Common myeloid progenitor, CD34-positive (primary cell): ENCODE measurements at regions not wholly inside any gene's neighbourhood (a gene's known extent, or its start where the extent isn't known, plus 50 kb on each side); places are given as distances from the start of the nearest gene placed in this dataset.

Experiments
- CTCF ChIA-PET: fragments of 350-600 bp; sonication (Branson Sonifier 250); formaldehyde crosslinking; loops from one replicate; lab custom pipeline; 2021; ENCODE audit warnings: antibody characterized with exemption; lab: Charles Lee
- POLR2A ChIA-PET: fragments of 350-600 bp; sonication (Branson Sonifier 250); formaldehyde crosslinking; loops from one replicate; lab custom pipeline; 2021; ENCODE audit warnings: antibody characterized with exemption; lab: Charles Lee
- DNase-seq, 3 donors: peaks; one replicate each; pipeline versions ENCODE4 v3.0.0 to v3.0.0-alpha.2; 2013
- H3K27ac ChIP-seq, 2 experiments: 1 replicate in 1 of 2; 2 replicates in 1 of 2; pipeline ENCODE4 v1.7.0; 2013; ENCODE audit warnings: inconsistent platforms in 2 of 2, low read length in 2 of 2, mild to moderate bottlenecking in 2 of 2, low read depth in 1 of 2, moderate library complexity in 1 of 2; ENCODE audit not compliant: severe bottlenecking in 2 of 2, insufficient read depth in 1 of 2, poor library complexity in 1 of 2
- H3K27me3 ChIP-seq, 5 experiments: replicated peaks in 2 of 5; 1 replicate in 3 of 5; 2 replicates in 2 of 5; pipeline versions ENCODE4 v1.6.1 to v1.7.0; 2013; ENCODE audit warnings: low read length in 4 of 5, mild to moderate bottlenecking in 2 of 5, moderate library complexity in 2 of 5, inconsistent platforms in 1 of 5; ENCODE audit not compliant: insufficient read depth in 5 of 5, control insufficient read depth in 4 of 5
- H3K36me3 ChIP-seq, 4 experiments: 1 replicate in 2 of 4; 2 replicates in 2 of 4; pipeline versions ENCODE4 v1.6.1 to v1.7.0; 2013; ENCODE audit warnings: low read length in 3 of 4, control low read depth in 1 of 4, mild to moderate bottlenecking in 1 of 4; ENCODE audit not compliant: control insufficient read depth in 4 of 4, insufficient read depth in 4 of 4
- H3K4me1 ChIP-seq, 4 experiments: 1 replicate in 3 of 4; 2 replicates in 1 of 4; pipeline versions ENCODE4 v1.6.1 to v1.7.1; 2013; ENCODE audit warnings: low read length in 3 of 4, mild to moderate bottlenecking in 3 of 4, control low read depth in 1 of 4, inconsistent platforms in 1 of 4, moderate library complexity in 1 of 4; ENCODE audit not compliant: control insufficient read depth in 4 of 4, insufficient read depth in 4 of 4; ENCODE audit errors: control extremely low read depth in 1 of 4
- H3K4me3 ChIP-seq, 7 experiments: 1 replicate in 4 of 7; 2 replicates in 3 of 7; pipeline versions ENCODE4 v1.5.1 to v1.7.0; 2013; ENCODE audit warnings: mild to moderate bottlenecking in 7 of 7, low read length in 6 of 7, moderate library complexity in 6 of 7, inconsistent platforms in 2 of 7, low read depth in 2 of 7, control low read depth in 1 of 7; ENCODE audit not compliant: insufficient read depth in 4 of 7, control insufficient read depth in 1 of 7; ENCODE audit errors: extremely low read depth in 1 of 7
- H3K9me3 ChIP-seq, 5 experiments: 1 replicate in 4 of 5; 2 replicates in 1 of 5; pipeline versions ENCODE4 v1.6.1 to v1.7.1; 2013; ENCODE audit warnings: low read length in 4 of 5, mild to moderate bottlenecking in 2 of 5, inconsistent platforms in 1 of 5, low read depth in 1 of 5, moderate library complexity in 1 of 5; ENCODE audit not compliant: control insufficient read depth in 4 of 5, insufficient read depth in 2 of 5; ENCODE audit errors: control extremely low read depth in 1 of 5
- WGBS: methylation state at CpG from one replicate; pipeline ENCODE4 v1.1.5; 2013; ENCODE audit not compliant: insufficient coverage; 5-methylcytosine and 5-hydroxymethylcytosine counted together

DNA sequence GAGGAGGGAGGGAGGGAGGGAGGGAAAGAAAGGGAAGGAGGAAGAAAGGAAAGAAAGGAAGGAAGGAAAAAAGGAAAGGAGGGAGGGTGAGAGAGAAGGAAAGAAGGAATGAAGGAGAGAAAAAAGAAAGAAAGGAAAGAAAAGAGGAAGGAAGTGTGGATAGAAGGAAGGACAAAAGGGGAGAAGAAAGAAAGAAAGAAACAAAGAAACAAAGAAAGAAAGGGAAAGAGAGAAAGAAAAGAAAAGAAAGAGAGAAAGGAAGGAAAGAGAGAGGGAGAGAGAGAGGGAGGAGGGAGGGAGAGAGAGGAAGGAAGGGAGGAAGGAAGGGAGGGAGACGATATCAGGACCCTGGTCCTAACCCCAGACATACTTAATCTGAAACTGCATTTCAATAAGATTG, 146.2 kb upstream of the ZC3H11B start:
- POLR2A ChIA-PET = no interaction called here
- Histone ChIP-seq H3K9me3 (no peaks in the 10 kb centered on the region), H3K27ac (no peak overlapping the region), H3K4me3 (no peak overlapping the region), H3K36me3 (no peaks in the 10 kb centered on the region), H3K4me1 (no peaks in the 10 kb centered on the region), H3K27me3 (no peaks in the 10 kb centered on the region)
- CTCF ChIA-PET = no interaction called here
- no CpG with 5 or more reads among the region's 1 CpG for WGBS
- DNase-seq = no peak

DNA sequence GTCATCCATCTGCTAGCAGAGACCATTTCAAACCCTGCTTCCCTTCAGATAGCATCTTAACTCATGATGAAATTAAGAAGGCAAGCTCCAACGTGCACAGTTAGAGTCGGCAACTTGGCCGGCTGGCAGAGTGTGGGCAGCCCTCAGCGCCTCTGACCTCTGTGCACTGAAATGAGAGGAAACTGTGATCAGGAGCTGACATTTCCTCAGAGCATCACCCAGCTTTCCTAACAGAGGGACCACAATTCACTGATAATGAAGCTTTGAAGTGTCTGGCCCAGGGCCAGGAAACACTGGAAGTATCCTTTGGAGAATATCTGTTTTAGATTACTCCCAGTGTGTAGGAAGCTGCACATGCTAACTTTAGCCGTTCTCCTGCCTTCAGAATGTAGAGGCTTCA, 145.0 kb upstream of the ZC3H11B start:
- H3K27me3 ChIP-seq = no peaks in the 10 kb centered on the region
- H3K36me3 ChIP-seq = no peaks in the 10 kb centered on the region
- no peaks in the 10 kb centered on the region for H3K9me3 ChIP-seq
- no peak overlapping the region for H3K27ac ChIP-seq
- ChIA-PET CTCF (no interaction called here), POLR2A (no interaction called here)
- no peaks in the 10 kb centered on the region for H3K4me1 ChIP-seq
- no peak for DNase-seq
- no peak overlapping the region for H3K4me3 ChIP-seq
- 48% methylated on average over 5 of the region's 5 CpGs for WGBS

DNA sequence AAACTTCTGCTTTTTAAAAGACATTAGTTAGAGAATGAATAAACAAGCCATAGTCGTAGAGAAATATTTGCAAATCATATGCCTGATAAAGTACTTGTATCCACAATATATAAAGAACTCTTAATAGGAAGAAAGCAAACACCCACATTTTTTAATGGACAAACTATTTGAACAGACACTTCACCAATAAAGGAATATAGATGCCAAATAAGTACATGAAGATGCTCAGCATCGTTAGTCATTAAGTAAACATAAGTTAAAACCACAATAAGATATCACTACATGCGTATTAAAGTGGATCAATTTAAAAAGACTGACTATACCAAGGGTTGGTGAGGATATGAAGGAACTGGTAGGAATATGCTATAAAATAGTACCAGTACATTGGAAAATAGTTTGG, 142.3 kb upstream of the ZC3H11B start:
- no peak for DNase-seq
- H3K4me1 ChIP-seq = no peaks in the 10 kb centered on the region
- CTCF ChIA-PET = no interaction called here
- WGBS = no CpG with 5 or more reads among the region's 3 CpGs
- H3K27me3 ChIP-seq = no peaks in the 10 kb centered on the region
- POLR2A ChIA-PET = no interaction called here
- H3K4me3 ChIP-seq = no peak overlapping the region
- no peak overlapping the region for H3K27ac ChIP-seq
- no peaks in the 10 kb centered on the region for H3K36me3 ChIP-seq
- H3K9me3 ChIP-seq = no peaks in the 10 kb centered on the region

DNA sequence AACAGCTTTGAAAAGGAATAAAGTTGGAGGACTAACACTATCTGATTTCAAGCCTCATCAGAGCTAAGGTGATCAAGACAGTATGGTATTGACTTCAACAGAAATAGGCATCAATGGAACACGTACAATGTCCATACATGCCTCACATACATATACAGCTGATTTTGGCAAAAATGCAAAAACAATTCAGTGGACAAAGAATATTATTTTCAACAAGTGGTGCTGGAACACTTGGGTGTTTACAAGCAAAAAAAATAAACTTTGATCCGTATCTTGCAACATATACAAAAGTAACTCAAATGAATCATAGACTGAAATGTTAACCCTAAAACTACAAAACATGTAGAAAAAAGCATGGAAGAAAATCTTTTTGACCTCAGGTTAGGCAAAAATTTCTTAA, 141.9 kb upstream of the ZC3H11B start:
- H3K4me1 ChIP-seq = no peaks in the 10 kb centered on the region
- H3K4me3 ChIP-seq = no peak overlapping the region
- DNase-seq = no peak
- WGBS = 100% methylated on average over 1 of the region's 2 CpGs
- CTCF ChIA-PET = no interaction called here
- H3K27ac ChIP-seq = no peak overlapping the region
- H3K9me3 ChIP-seq = no peaks in the 10 kb centered on the region
- POLR2A ChIA-PET = no interaction called here
- no peaks in the 10 kb centered on the region for H3K27me3 ChIP-seq
- H3K36me3 ChIP-seq = no peaks in the 10 kb centered on the region

DNA sequence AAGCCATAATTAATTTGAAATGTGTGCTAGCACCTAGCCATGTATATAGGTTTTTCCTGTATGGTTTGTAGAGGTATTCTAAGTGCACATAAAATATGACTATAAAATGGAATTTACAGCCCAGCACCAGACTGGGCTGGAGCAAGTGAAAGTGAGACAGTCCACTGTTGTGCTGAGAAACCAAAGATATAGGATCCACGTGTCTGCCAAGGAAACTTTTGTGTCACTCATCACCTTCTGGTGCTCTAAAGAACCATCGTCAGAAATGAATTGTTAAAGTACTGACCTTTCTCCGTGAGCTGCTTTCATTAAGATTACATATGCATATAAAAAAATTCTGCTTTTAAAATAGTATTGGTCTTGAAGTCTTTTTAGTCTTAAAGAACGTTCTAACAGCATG, 141.0 kb upstream of the ZC3H11B start:
- H3K9me3 ChIP-seq = no peaks in the 10 kb centered on the region
- WGBS = 76% methylated on average over 3 of the region's 4 CpGs
- CTCF ChIA-PET = no interaction called here
- H3K4me3 ChIP-seq = no peak overlapping the region
- H3K27ac ChIP-seq = no peak overlapping the region
- DNase-seq = no peak
- H3K4me1 ChIP-seq = no peaks in the 10 kb centered on the region
- H3K36me3 ChIP-seq = no peaks in the 10 kb centered on the region
- H3K27me3 ChIP-seq = no peaks in the 10 kb centered on the region
- POLR2A ChIA-PET = no interaction called here

DNA sequence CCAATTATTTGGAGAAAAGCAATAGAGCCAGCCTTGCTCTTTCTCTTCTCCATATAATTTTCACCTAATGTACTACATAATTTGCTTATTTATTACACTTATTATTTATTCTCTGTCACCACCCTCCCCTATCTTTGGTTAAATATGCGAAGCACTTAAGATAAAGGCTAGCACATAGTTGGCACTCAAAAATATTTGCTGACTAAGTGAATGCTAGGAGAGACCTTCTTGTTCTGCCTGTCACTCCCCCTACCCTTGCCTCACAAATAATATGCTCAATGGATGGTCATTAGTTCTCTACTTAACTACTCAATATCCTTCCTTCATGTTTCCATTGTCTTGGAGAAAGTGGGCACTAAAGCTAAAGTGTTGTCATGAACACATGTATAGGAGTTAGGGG, 139.7 kb upstream of the ZC3H11B start:
- H3K4me3 ChIP-seq = no peak overlapping the region
- no peaks in the 10 kb centered on the region for H3K9me3 ChIP-seq
- H3K27me3 ChIP-seq = no peaks in the 10 kb centered on the region
- CTCF ChIA-PET = no interaction called here
- POLR2A ChIA-PET = no interaction called here
- WGBS = no CpG with 5 or more reads among the region's 1 CpG
- H3K36me3 ChIP-seq = no peaks in the 10 kb centered on the region
- H3K27ac ChIP-seq = no peak overlapping the region
- H3K4me1 ChIP-seq = no peaks in the 10 kb centered on the region
- no peak for DNase-seq

DNA sequence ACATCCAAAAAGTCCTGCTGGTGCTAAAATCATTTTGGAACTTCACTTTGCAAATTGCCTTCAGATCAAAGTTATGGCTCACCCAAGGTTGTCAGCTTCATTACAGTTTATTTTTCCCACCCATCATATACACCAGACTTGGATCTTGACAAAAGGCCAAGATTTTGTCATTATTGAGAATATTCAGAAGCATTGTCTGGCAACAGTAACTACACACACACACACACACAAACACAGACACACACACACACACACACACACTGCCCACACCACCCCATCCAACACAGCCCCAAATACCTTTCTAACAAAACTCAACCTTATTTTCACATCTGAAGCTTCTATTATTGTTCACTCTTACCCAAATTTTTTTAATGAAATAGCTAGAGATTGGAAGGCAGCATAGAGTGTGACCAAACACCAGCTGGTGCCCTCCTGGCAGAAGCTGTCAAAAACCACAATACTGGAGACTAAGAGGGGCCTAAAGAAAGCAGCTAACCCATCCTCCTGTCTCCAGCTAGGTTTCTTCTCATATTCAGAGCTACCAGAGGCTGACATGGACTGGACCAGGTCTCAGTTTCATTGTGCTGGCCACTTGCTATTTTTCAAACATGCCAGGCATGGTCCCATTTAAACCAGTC, 139.1 kb upstream of the ZC3H11B start:
- ChIA-PET POLR2A (no interaction called here), CTCF (no interaction called here)
- H3K4me3 ChIP-seq = no peak overlapping the region

More for the DNA sequence above, 139.1 kb upstream of the ZC3H11B start:
- H3K4me1 ChIP-seq = no peaks in the 10 kb centered on the region
- DNase-seq = no peak
- H3K27me3 ChIP-seq = no peaks in the 10 kb centered on the region
- no peak overlapping the region for H3K27ac ChIP-seq
- no peaks in the 10 kb centered on the region for H3K9me3 ChIP-seq
- no peaks in the 10 kb centered on the region for H3K36me3 ChIP-seq
